IMR-90 (cell line): ENCODE measurements at regions not wholly inside any gene's neighbourhood (a gene's known extent, or its start where the extent isn't known, plus 50 kb on each side); places are given as distances from the start of the nearest gene placed in this dataset.

Experiments
- ATAC-seq: fragments of 200-7000 bp; cut with Tn5 transposase; 2 replicates; pipeline ENCODE4 v1.9.1; 2020; ENCODE audit warnings: low read depth, mild to moderate bottlenecking, moderate library complexity
- BruUV-seq: library from RNA; stranded (reverse); fragments of 400-500 nt; replicated peaks from 2 replicates; lab custom pipeline; 2021; lab: Mats Ljungman, UMichigan
- CTCF ChIA-PET: fragments of 300-600 bp; formaldehyde crosslinking; extraction: SDS; loops from one replicate; lab custom pipeline; 2021; ENCODE audit warnings: antibody characterized with exemption; lab: Yijun Ruan, JAX
- POLR2A ChIA-PET: fragments of 300-600 bp; sonication (Branson Sonifier 250); formaldehyde crosslinking; loops from one replicate; lab custom pipeline; 2022; ENCODE audit warnings: antibody characterized with exemption; ENCODE audit not compliant: unreplicated experiment; lab: Charles Lee
- DNase-seq: peaks from one replicate; pipeline ENCODE4 v3.0.0; 2013
- H2AFZ ChIP-seq: replicated peaks from 2 replicates; pipeline ENCODE3; 2013; ENCODE audit warnings: low read length, mild to moderate bottlenecking; ENCODE audit not compliant: poor library complexity
- H2AK5ac ChIP-seq: 2 replicates; pipeline ENCODE4 v1.6.1; 2013; ENCODE audit warnings: low read depth, low read length, inconsistent platforms
- H2AK9ac ChIP-seq: replicated peaks from 2 replicates; pipeline ENCODE3; 2013; ENCODE audit warnings: mild to moderate bottlenecking, low read depth, low read length, moderate library complexity; ENCODE audit not compliant: poor library complexity
- H2BK120ac ChIP-seq: 2 replicates; pipeline ENCODE4 v1.6.1; 2013; ENCODE audit warnings: low read depth, low read length, inconsistent platforms
- H2BK15ac ChIP-seq: 3 replicates; pipeline ENCODE4 v1.6.1; 2013; ENCODE audit warnings: low read depth, low read length, inconsistent platforms
- H2BK20ac ChIP-seq: 2 replicates; pipeline ENCODE4 v1.6.1; 2013; ENCODE audit warnings: low read depth, mild to moderate bottlenecking, inconsistent platforms, low read length, moderate library complexity
- H2BK5ac ChIP-seq: 2 replicates; pipeline ENCODE4 v1.6.1; 2013; ENCODE audit warnings: mild to moderate bottlenecking, low read depth, low read length, inconsistent platforms; ENCODE audit not compliant: poor library complexity, severe bottlenecking
- H3K14ac ChIP-seq: replicated peaks from 2 replicates; pipeline ENCODE4 v1.6.1; 2013; ENCODE audit warnings: low read depth, low read length, inconsistent platforms
- H3K18ac ChIP-seq: 2 replicates; pipeline ENCODE4 v1.6.1; 2013; ENCODE audit warnings: low read depth, low read length, control low read depth
- H3K23ac ChIP-seq: 2 replicates; pipeline ENCODE4 v1.6.1; 2013; ENCODE audit warnings: low read depth, low read length, inconsistent platforms
- H3K27ac ChIP-seq: 2 replicates; pipeline ENCODE4 v1.5.1; 2013; ENCODE audit warnings: mild to moderate bottlenecking, control low read depth, low read length; ENCODE audit not compliant: insufficient read depth
- H3K27me3 ChIP-seq: 2 replicates; pipeline ENCODE4 v1.6.1; 2013; ENCODE audit warnings: low read length; ENCODE audit not compliant: control insufficient read depth, insufficient read depth
- H3K36me3 ChIP-seq: 2 replicates; pipeline ENCODE4 v1.6.1; 2013; ENCODE audit warnings: low read length, mixed read lengths; ENCODE audit not compliant: control insufficient read depth, insufficient read depth
- H3K4ac ChIP-seq: 2 replicates; pipeline ENCODE4 v1.6.1; 2013; ENCODE audit warnings: low read depth, low read length, inconsistent platforms
- H3K4me1 ChIP-seq: 2 replicates; pipeline ENCODE4 v1.6.1; 2013; ENCODE audit warnings: low read length, mixed read lengths; ENCODE audit not compliant: control insufficient read depth, insufficient read depth
- H3K4me2 ChIP-seq: 2 replicates; pipeline ENCODE4 v1.6.1; 2013; ENCODE audit warnings: low read depth, mild to moderate bottlenecking, control low read depth, low read length, moderate library complexity
- H3K4me3 ChIP-seq: 2 replicates; pipeline ENCODE4 v1.5.1; 2013; ENCODE audit warnings: low read depth, mild to moderate bottlenecking, control low read depth, low read length, moderate library complexity; ENCODE audit not compliant: insufficient read depth
- H3K56ac ChIP-seq: 2 replicates; pipeline ENCODE4 v1.6.1; 2013; ENCODE audit warnings: low read length, inconsistent platforms; ENCODE audit not compliant: insufficient read depth; ENCODE audit errors: extremely low read depth
- H3K79me1 ChIP-seq, 2 experiments: 2 replicates each; pipeline ENCODE4 v1.6.1; 2013; ENCODE audit warnings: low read length in 2 of 2, inconsistent platforms in 1 of 2, low read depth in 1 of 2
- H3K9ac ChIP-seq: 2 replicates; pipeline ENCODE4 v1.6.1; 2013; ENCODE audit warnings: low read depth, low read length, control low read depth
- H3K9me1 ChIP-seq: 2 replicates; pipeline ENCODE4 v1.6.1; 2013; ENCODE audit warnings: low read length, inconsistent platforms; ENCODE audit not compliant: insufficient read depth
- H3K9me3 ChIP-seq: 2 replicates; pipeline ENCODE4 v1.6.1; 2013; ENCODE audit warnings: low read length; ENCODE audit not compliant: control insufficient read depth, insufficient read depth
- H4K20me1 ChIP-seq: 2 replicates; pipeline ENCODE4 v1.6.1; 2013; ENCODE audit warnings: low read length, inconsistent platforms; ENCODE audit not compliant: insufficient read depth
- H4K5ac ChIP-seq: 2 replicates; pipeline ENCODE4 v1.6.1; 2013; ENCODE audit warnings: mild to moderate bottlenecking, low read depth, low read length, control low read depth
- H4K8ac ChIP-seq, 2 experiments: 2 replicates each; pipeline ENCODE4 v1.6.1; 2013; ENCODE audit warnings: low read depth in 2 of 2, low read length in 2 of 2, control low read depth in 1 of 2, inconsistent platforms in 1 of 2
- H4K91ac ChIP-seq: 2 replicates; pipeline ENCODE4 v1.6.1; 2013; ENCODE audit warnings: low read depth, low read length, inconsistent platforms; ENCODE audit not compliant: insufficient read depth
- CEBPB ChIP-seq: IDR thresholded peaks from 2 replicates; pipeline ENCODE4 v1.6.1; 2012; ENCODE audit warnings: low read depth, low read length, improper control_type of control experiment
- ELK1 ChIP-seq: fragments of 150-350 bp; IDR thresholded peaks from 2 replicates; pipeline ENCODE4 v1.6.1; 2016; ENCODE audit warnings: low read depth, mild to moderate bottlenecking, low read length, moderate library complexity, borderline replicate concordance
- RCOR1 ChIP-seq: IDR thresholded peaks from 2 replicates; pipeline ENCODE4 v1.6.1; 2012; ENCODE audit warnings: mild to moderate bottlenecking, low read length, improper control_type of control experiment; ENCODE audit not compliant: insufficient replicate concordance
- WGBS, 2 experiments: methylation state at CpG; one replicate each; pipeline versions ENCODE4 v1.1.5 to v1.1.7; 2013; ENCODE audit warnings: missing lambda C conversion rate in 2 of 2; ENCODE audit not compliant: insufficient read length in 1 of 2; ENCODE audit errors: extremely low coverage in 2 of 2; 5-methylcytosine and 5-hydroxymethylcytosine counted together
- dilution Hi-C: fragments of 300-500 bp; cut with HindIII; formaldehyde crosslinking; loops from one replicate; pipeline ENCODE4 v1.14.3; 2018; ENCODE audit warnings: low sequenced_read_pairs; ENCODE audit not compliant: unreplicated experiment
- in situ Hi-C: fragments of 300-500 bp; cut with MboI; formaldehyde crosslinking; loops from 3 replicates; pipeline ENCODE4 v1.14.3; 2019; ENCODE audit warnings: low sequenced_read_pairs, inconsistent platforms, mixed read lengths
- intact Hi-C: fragments of 100-400 bp; cut with micrococcal nuclease; formaldehyde crosslinking; loops from 2 replicates; pipeline ENCODE4 v1.10.0; 2022

- CTCF ChIA-PET = no interaction called here
- Histone ChIP-seq H3K56ac (no peak overlapping the region), H2AK5ac (no peak overlapping the region), H2BK120ac (no peak overlapping the region), H2AK9ac (no peak overlapping the region), H4K91ac (no peak overlapping the region), H3K9ac (no peak overlapping the region), H2BK20ac (no peak overlapping the region), H3K4me3 (no peak overlapping the region), H4K8ac (no peak overlapping the region), H3K27ac (no peak overlapping the region), H3K4ac (no peak overlapping the region), H3K23ac (no peak overlapping the region), H4K20me1 (no peaks in the 10 kb centered on the region), H2BK15ac (no peak overlapping the region), H3K9me1 (no peaks in the 10 kb centered on the region), H3K4me1 (no peaks in the 10 kb centered on the region), H2AFZ (no peak overlapping the region), H3K36me3 (no peaks in the 10 kb centered on the region), H4K5ac (no peak overlapping the region), H3K4me2 (no peak overlapping the region), H3K27me3 (no peaks in the 10 kb centered on the region), H3K9me3 (no peaks in the 10 kb centered on the region; the same call in 1 of the 2 replicates), H3K14ac (no peak overlapping the region), H3K18ac (no peak overlapping the region), H3K79me1 (no peaks in the 10 kb centered on the region), H2BK5ac (no peak overlapping the region)
- POLR2A ChIA-PET = no interaction called here
- no CpG with 5 or more reads among the region's 2 CpGs for WGBS, 2 experiments
- dilution Hi-C loops = no loop called here
- no peak for TF ChIP-seq RCOR1
- TF ChIP-seq ELK1 = no peak
- TF ChIP-seq CEBPB = no peak
- no peak for DNase-seq
- BruUV-seq = no TSS peak
- in situ Hi-C loops = no loop called here
- no peak for ATAC-seq
- intact Hi-C loops = no loop called here
Observed at GRCh38 chr5:102139029-102139428, 157.1 kb downstream of the SLCO4C1 start.
